Body of pancreas (tissue), 4 donors: ENCODE measurements at regions not wholly inside any gene's neighbourhood (a gene's known extent, or its start where the extent isn't known, plus 50 kb on each side); places are given as distances from the start of the nearest gene placed in this dataset.

ENCODE experiments used
- ATAC-seq: fragments of 150-250 bp; one replicate; pipeline ENCODE4 v1.9.1; 2016
- DNase-seq, 4 donors: peaks; one replicate each; pipeline ENCODE4 v3.0.0-alpha.2; 2019
- H3K27ac ChIP-seq, 4 donors: fragments of 200-600 bp; sonication (generic); 1 replicate in 3 of 4; 2 replicates in 1 of 4; pipeline versions ENCODE4 v1.5.1 to v1.6.1; 2016 to 2019; ENCODE audit warnings: mild to moderate bottlenecking in 1 of 4, mixed read lengths in 1 of 4, moderate library complexity in 1 of 4
- H3K27me3 ChIP-seq, 2 donors: fragments of 200-600 bp; sonication (generic); one replicate each; pipeline ENCODE4 v1.6.0; 2016; ENCODE audit warnings: mild to moderate bottlenecking in 1 of 2
- H3K36me3 ChIP-seq, 2 donors: fragments of 200-600 bp; sonication (generic); replicated peaks in 1 of 2; 2 replicates each; pipeline ENCODE4 v1.5.1; 2016; ENCODE audit warnings: low read depth in 2 of 2; ENCODE audit not compliant: insufficient read depth in 1 of 2
- H3K4me1 ChIP-seq: fragments of 200-600 bp; sonication (generic); one replicate; pipeline ENCODE4 v1.6.0; 2016
- H3K4me3 ChIP-seq, 2 donors: fragments of 200-600 bp; sonication (generic); 1 replicate in 1 of 2; 2 replicates in 1 of 2; pipeline ENCODE4 v1.5.1; 2016 to 2019
- H3K9me3 ChIP-seq, 3 donors: fragments of 200-600 bp; sonication (generic); 1 replicate in 2 of 3; 2 replicates in 1 of 3; pipeline ENCODE4 v1.5.1; 2016
- CTCF ChIP-seq, 7 experiments: fragments of 450-650 bp in 4 of 7; fragments of 200-600 bp in 3 of 7; sonication (generic) in 3 of 7; IDR thresholded peaks; one replicate each; pipeline ENCODE4 v1.5.1; 2016 to 2019; ENCODE audit warnings: antibody characterized with exemption in 7 of 7
- POLR2A ChIP-seq, 3 donors: fragments of 450-650 bp; IDR thresholded peaks; one replicate each; pipeline ENCODE4 v1.6.1; 2016; ENCODE audit warnings: antibody characterized with exemption in 3 of 3, mild to moderate bottlenecking in 2 of 3
- WGBS, 2 donors: methylation state at CpG; one replicate each; pipeline ENCODE4 v1.1.5; 2017; 5-methylcytosine and 5-hydroxymethylcytosine counted together
- intact Hi-C: fragments of 100-400 bp; cut with DNase I; formaldehyde crosslinking; loops from one replicate; pipeline ENCODE4 v1.15.1; 2023

DNA sequence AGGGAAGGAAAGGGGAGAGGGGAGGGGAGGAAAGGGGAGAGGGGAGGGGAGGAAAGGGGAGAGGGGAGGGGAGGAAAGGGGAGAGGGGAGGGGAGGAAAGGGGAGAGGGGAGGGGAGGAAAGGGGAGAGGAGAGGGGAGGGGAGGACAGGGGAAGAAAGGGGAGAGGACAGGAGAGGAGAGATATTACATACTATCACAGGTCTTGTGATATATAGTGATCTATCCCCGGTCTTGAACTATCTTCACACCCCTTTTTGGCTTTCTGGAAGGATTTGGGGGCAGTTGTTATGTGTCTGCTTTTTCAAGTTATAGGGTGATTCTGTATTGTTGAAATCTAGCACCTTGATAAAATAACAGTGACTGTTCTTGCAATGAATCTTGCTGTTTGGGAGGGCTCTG lies 92.1 kb upstream of the ID2 start:
- Histone ChIP-seq H3K4me1 (peaks cover under 1% of the 10 kb centered on the region), H3K27me3 (no peaks in the 10 kb centered on the region), H3K4me3 (no peak overlapping the region), H3K9me3 (no peaks in the 10 kb centered on the region), H3K36me3 (no peaks in the 10 kb centered on the region), H3K27ac (no peak overlapping the region)
- intact Hi-C loops: no loop called here
- DNase-seq (no peak), ATAC-seq (no peak)
- WGBS, 2 donors: 86 to 96% methylated on average over 1 of the region's 1 CpG
- TF ChIP-seq CTCF (IDR thresholded peaks at IDR 0.05): no peak
- TF ChIP-seq POLR2A (IDR thresholded peaks at IDR 0.05): no peak

- TF ChIP-seq CTCF (IDR thresholded peaks at IDR 0.05) (no peak), POLR2A (IDR thresholded peaks at IDR 0.05) (no peak)
- H3K9me3 ChIP-seq: no peaks in the 10 kb centered on the region
- no peaks in the 10 kb centered on the region for H3K27me3 ChIP-seq
- intact Hi-C loops: no loop called here
- H3K27ac ChIP-seq: no peak overlapping the region
- H3K4me1 ChIP-seq: no peaks in the 10 kb centered on the region
- ATAC-seq (no peak), DNase-seq (no peak)
- WGBS, 2 donors: 77 to 81% methylated on average over 6 of the region's 6 CpGs
- H3K4me3 ChIP-seq: no peak overlapping the region
- no peaks in the 10 kb centered on the region for H3K36me3 ChIP-seq
These were observed 90.9 kb upstream of the ID2 start for GRCh38 chr2:8590938-8591337.

DNA sequence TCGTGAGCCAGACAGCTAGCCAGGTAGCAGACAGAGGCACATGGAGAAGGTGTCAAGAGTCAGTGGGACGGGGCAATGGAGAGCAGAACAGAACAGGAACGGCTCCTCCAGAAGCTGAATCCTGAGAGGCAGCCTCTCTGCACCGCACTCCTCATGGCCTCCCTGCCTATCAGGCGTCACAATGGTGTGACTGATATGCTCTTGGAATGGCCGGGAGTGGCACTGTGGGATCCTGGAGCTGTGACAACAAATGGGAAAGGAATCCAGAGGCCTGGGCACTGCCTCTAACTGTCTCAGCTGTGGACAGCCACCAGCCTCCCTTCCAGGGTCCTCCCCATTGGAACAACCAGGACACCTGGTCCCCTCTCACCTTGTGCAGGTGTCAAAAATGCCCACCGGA lies 89.1 kb upstream of the ID2 start:
- intact Hi-C loops: no loop called here
- no peak overlapping the region for H3K4me3 ChIP-seq
- H3K27ac ChIP-seq: no peak overlapping the region
- 76 to 96% methylated on average over 6 to 7 of the region's 7 CpGs for WGBS, 2 donors
- no peaks in the 10 kb centered on the region for H3K36me3 ChIP-seq
- no peaks in the 10 kb centered on the region for H3K4me1 ChIP-seq
- H3K27me3 ChIP-seq: no peaks in the 10 kb centered on the region
- DNase-seq (no peak), ATAC-seq (no peak)
- H3K9me3 ChIP-seq: no peaks in the 10 kb centered on the region
- TF ChIP-seq POLR2A (IDR thresholded peaks at IDR 0.05): no peak

DNA sequence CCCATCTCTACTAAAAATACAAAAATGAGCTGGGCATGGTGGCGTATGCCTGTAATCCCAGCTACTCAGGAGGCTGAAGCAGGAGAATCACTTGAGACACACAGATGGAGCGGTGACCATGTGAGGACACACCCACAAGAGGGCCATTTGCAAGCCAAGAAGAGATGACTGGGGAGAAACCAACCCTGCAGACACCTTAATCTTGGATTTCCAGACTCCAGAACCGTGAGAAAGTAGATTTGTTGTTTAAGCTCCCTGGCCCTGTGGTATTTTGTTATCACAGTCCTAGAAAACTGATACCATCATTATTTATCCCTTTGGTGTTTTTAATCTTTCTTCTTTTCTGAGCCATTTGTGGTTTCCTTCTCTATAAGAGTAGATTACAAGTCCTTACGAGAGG lies 88.6 kb upstream of the ID2 start:
- DNase-seq (no peak), ATAC-seq (no peak)
- WGBS, 2 donors: 75 to 91% methylated on average over 4 of the region's 4 CpGs
- no peaks in the 10 kb centered on the region for H3K9me3 ChIP-seq
- intact Hi-C loops: no loop called here
- H3K4me1 ChIP-seq: no peaks in the 10 kb centered on the region
- no peaks in the 10 kb centered on the region for H3K27me3 ChIP-seq
- H3K36me3 ChIP-seq: no peaks in the 10 kb centered on the region
- no peak overlapping the region for H3K4me3 ChIP-seq
- TF ChIP-seq CTCF (IDR thresholded peaks at IDR 0.05) (no peak), POLR2A (IDR thresholded peaks at IDR 0.05) (no peak)
- no peak overlapping the region for H3K27ac ChIP-seq

GRCh38 chr2:8594731-8595427 lies 87.0 kb upstream of the ID2 start:
- H3K4me3 ChIP-seq: no peak overlapping the region
- DNase-seq (no peak), ATAC-seq (no peak)
- H3K4me1 ChIP-seq: no peaks in the 10 kb centered on the region
- WGBS, 2 donors: 79 to 83% methylated on average over 18 of the region's 18 CpGs
- TF ChIP-seq CTCF (IDR thresholded peaks at IDR 0.05) (no peak), POLR2A (IDR thresholded peaks at IDR 0.05) (no peak)
- no peaks in the 10 kb centered on the region for H3K9me3 ChIP-seq
- no peaks in the 10 kb centered on the region for H3K36me3 ChIP-seq
- H3K27ac ChIP-seq: no peak overlapping the region
- H3K27me3 ChIP-seq: no peaks in the 10 kb centered on the region
- intact Hi-C loops: no loop called here
